HG02763 (cell line): ENCODE measurements at regions not wholly inside any gene's neighbourhood (a gene's known extent, or its start where the extent isn't known, plus 50 kb on each side); places are given as distances from the start of the nearest gene placed in this dataset.
"Not testable (repeated sequence)": the region's sequence is repeated elsewhere in the genome, so short reads cannot be mapped to it uniquely, and the experiment has no call there.

ENCODE experiments used
- ATAC-seq: cut with Tn5 transposase; IDR thresholded peaks from one replicate; pipeline ENCODE4 v1.9.1; 2021; ENCODE audit warnings: mild to moderate bottlenecking, moderate library complexity; ENCODE audit not compliant: unreplicated experiment

- no peak for ATAC-seq
These were observed 54.7 kb upstream of the PGM2 start for GRCh38 chr4:37771771-37772170.

- no peak for ATAC-seq
These were observed 56.5 kb upstream of the PGM2 start for GRCh38 chr4:37770016-37770415.

- ATAC-seq: no peak
These were observed 57.0 kb upstream of the PGM2 start for GRCh38 chr4:37769391-37769989.

DNA sequence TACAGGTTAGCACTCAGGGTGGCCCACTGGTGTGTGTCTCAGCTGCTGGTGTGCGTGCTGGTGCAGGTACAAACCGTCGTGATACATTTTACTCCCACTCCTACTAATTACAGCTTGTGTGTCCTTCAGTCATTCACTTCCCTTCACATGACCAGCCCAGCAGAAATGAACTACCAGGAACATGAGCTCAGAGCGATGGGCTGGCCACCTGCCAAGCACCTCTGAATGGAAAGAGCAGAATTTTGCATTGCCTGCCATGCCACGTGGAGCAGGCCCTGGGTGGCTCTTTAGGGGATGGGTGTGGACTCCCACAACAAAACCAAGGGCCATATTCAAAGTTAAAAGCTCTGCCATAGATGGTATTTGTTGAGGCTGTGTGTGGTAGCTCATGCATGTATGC, 58.9 kb upstream of the PGM2 start:
- no peak for ATAC-seq

DNA sequence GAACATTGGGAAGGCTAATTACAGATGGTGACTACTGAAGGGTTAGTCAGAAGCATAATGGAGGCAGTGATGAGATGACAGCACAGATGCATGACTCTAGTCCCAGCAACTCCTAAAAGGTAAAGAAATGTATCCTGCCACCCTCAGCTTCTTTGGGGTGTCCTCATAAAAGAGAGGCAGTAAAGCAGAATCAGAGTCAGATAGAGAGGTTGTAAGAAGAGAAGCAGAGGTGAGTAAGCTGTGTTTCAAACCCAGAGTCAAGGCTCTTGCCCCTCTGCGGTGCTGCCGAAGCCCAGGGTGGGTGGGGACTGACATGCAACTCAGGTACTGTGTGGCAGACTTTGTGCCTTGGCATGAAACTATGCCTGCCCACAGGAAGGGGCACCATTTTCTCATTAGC, 59.5 kb upstream of the PGM2 start:
- ATAC-seq: no peak

DNA sequence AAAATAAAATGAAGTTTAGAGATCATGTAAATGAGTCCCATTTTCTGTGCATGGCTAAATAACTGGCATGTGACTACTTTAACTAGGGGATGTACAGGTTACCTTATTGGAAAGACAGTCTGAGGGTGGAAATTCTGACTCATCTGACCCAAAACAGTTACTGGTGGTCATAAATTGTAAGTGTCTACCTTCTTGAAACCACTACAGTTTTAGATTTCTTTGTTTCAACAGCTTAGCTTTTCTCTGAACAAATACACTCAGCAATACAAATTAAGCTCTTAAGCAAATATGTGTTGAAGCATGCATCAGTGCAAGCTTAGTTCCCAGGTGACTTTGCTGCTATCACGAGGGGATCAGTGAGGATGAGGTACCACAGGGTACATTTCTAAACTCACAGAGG, 60.7 kb upstream of the PGM2 start:
- ATAC-seq: peak; percentile 45

DNA sequence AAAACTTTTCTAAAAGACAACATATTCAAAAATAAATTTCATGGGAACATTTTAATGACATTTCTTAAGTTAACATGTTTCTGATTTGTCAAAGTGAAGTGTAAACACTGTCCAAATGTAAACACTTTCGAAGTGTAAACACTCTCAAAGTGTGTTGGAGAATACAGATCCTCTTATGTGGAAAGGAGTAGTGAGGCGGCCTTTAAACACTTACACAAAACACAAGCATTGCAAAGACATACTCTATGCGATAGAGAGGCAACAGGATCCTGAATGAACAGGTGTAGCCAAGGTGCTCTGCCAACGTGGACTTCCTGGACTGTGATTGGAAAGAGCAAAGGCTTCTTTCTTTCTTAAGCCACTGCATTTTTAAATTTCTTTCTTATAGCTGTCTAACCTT, 62.7 kb upstream of the PGM2 start:
- no peak for ATAC-seq

DNA sequence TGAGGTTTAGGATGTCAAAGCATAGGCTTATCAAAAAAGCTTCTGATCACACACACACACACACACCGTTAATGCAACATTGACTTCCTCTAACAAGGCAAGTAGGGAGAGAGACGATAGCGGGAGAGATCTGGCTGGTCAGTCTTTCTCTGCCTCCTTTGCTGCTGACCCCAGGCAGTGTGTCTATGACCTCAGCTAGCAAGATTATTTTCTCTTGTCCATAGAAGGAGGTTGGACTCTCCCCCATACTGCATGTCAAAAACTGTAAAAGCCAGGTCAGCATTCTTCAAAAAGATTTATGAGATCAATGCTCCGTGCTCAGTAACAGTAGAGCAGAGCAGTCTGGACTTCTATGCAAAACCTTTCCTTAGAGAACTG, 63.5 kb upstream of the PGM2 start:
- ATAC-seq: no peak

GRCh38 chr4:37762294-37762990, 64.0 kb upstream of the PGM2 start:
- no peak for ATAC-seq

DNA sequence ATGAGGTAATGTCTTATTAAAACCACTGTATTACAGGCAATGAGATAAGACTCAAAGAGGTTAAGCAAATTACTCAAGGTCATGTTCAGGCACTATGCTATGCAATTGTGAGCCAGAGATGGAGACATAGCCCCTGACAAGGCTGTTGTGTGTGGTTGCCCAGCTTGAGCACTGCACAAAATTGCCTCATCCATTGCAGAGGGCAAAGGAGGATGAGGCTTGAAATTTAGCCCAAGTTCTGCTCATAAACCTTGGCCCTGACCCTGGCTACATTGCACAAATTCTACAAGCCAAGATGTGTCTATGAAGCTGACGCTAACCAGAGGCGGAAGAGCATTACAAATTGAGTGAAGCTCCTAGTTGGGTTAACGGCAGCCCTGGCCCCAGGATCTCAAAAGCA, 65.6 kb upstream of the PGM2 start:
- ATAC-seq: no peak

DNA sequence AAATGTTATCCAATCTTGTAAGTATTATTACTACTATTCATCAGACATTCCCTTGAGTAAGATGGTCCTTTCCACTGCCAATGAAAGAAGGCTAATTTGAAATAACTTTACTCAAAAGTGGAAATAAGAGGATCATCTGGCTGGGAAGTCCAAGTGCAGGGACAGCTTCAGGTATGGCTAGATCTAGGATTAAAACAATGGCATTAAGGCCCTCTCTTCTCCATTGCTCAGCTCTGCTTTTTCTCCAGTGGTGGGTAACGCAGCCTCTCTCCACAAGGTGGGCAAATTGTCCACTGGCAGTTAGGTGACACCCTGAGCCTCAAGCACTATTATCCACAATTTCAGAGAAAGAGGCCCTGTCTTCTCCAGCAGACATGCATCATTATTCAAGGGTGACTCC, 66.7 kb upstream of the PGM2 start:
- ATAC-seq: no peak

- no peak for ATAC-seq
These were observed 68.3 kb upstream of the PGM2 start for GRCh38 chr4:37758226-37758625.

- ATAC-seq: no peak
These were observed 68.7 kb upstream of the PGM2 start for GRCh38 chr4:37757761-37758160.

GRCh38 chr4:37757121-37757520, 69.4 kb upstream of the PGM2 start:
- no peak for ATAC-seq

GRCh38 chr4:37754410-37755185, 68.4 kb upstream of the RELL1 start:
- no peak for ATAC-seq

- no peak for ATAC-seq
These were observed 63.3 kb upstream of the RELL1 start for GRCh38 chr4:37749398-37749988.

DNA sequence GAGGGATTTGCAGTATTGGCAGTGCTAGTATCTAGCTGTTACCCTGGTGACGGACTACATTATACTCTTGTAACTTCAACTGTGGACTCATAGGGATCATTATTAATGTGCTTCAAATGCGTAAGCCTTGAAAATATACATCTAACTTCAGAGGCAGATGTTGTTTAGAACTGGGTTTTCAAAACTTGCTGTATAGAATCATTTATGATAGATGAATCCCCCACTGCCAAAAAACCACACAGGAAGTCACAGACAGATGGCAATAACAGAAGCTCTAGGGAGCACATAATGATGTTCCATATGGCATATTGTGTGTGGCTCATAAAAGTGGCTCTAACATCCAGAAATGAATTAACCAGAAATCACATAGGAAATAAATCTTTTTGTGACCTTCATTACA, 62.3 kb upstream of the RELL1 start:
- ATAC-seq: no peak

GRCh38 chr4:37747772-37748330, 61.7 kb upstream of the RELL1 start:
- no peak for ATAC-seq

GRCh38 chr4:37746852-37747251, 60.7 kb upstream of the RELL1 start:
- ATAC-seq: not testable (repeated sequence)

- ATAC-seq: no peak
These were observed 59.8 kb upstream of the RELL1 start for GRCh38 chr4:37745946-37746345.

DNA sequence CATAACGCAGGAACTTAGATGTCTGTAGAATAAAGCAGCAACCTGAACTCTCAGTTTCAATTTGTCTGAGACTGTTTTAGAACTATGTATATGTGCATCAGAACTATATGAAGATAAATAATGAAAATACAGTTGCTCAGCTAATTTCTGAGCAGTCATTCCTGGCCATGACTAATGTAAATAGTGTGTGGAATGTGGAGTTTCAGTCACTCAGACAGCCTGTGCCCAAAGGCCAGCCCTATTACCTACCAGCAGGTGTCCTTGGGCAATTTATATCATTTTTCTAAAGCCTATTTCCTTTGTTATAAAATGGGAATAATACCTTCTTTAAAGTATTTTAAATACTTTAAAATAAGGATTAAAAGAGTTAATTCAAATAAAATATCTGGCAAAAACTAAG, 56.0 kb upstream of the RELL1 start:
- no peak for ATAC-seq

DNA sequence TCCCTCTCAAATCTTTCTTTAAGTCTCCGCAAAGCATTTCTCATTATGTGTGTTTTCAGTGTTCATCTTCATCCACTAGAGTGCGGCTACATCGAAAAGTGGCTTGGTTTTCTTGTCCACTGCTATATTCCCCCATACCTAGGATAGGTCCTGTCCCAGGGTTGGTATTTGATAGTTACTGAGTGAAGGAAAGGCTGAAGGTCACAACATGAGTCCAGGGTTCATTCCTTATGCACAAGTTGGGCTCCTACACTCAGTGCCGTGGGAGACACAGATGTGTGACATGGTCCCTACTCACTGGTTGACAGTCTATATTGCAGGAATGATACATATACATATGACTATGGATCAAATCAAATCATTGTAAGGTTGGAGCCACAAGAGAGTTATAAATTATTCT, 55.4 kb upstream of the RELL1 start:
- no peak for ATAC-seq
